ENCODE measurements at regions not wholly inside any gene's neighbourhood (a gene's known extent, or its start where the extent isn't known, plus 50 kb on each side); places are given as distances from the start of the nearest gene placed in this dataset.
"Not testable (repeated sequence)": the region's sequence is repeated elsewhere in the genome, so short reads cannot be mapped to it uniquely, and the experiment has no call there.

DNA sequence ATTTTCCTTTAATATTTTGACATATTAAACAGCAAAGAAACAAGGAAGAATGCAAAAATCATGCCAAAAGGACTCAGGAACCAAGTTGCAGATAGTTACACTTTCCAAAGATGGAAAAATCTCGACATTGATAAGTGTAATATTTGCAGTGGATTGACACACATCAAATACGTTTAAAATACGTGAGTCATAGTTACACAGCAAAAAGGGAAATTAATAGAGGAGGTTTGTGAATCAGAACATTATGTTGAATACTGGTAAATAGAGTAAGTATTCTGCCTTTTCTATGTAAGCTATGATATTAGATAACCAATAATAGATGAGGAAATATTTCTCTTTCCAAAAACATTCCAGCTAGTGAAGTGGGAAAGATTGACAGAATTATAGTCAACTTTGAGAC is 1761.3 kb upstream of the IGFBP7 start:
- no peak for DNase-seq (ENCODE audit: low read depth in 2 of 3, low spot score in 2 of 3)

DNA sequence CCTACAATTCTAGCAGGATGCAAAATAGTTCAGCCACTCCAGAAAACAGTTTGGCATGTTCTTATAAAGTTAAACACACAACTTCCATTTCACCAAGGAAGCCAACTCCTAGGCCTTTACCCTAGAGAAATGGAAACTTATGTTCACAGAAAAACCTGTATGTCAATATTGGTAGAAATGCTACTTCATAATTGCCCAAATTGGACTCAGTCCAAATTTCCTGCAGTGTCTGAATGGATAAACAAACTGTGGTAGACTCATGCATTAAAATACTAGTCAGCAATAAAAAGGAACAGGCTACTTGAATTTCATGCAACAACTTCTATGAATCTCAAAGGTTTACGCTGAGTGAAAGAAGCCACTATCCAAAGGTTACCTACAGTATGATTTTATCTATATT is 1738.8 kb upstream of the IGFBP7 start:
- no peak for DNase-seq (ENCODE audit: low read depth in 2 of 3, low spot score in 2 of 3)

DNA sequence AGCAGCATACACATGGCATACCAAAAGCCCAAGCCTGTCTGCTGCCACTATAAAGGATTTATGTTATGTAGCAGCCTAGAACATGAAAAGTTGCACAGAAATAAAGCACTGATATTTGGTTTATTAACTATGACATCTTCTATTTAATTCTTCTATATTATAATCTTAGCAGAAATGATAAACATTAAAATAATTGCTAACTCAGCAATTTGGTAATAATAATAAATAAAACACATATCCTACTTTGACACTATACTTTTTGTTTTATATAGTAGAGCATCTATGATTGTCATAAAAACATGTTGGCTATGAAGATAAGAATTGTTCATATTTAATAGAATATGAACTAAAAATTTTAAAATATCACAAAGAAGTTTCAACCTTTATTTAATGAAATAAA is 1733.3 kb upstream of the IGFBP7 start:
- no peak for DNase-seq (ENCODE audit: low read depth in 2 of 3, low spot score in 2 of 3)

DNA sequence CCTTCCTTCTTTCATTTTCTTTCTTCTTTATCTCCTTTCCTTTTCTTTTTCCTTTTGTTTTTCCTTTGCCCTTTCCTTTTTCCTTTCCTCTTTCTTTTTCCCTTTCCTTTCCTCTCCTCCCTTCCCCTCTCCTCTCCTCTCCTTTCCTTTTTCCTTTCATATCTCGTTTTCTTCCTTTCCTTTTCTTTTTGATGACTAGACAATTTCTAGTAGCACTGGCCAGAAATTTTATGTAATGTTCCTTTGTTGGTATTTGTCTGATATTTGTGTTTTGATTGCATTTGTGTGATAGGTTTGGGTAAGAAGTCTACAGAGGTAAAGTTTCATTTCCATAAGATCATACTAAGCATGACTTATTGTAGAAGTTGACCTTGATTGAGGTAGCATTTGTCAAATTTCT is 1722.9 kb upstream of the IGFBP7 start:
- no peak for DNase-seq (ENCODE audit: low read depth in 2 of 3, low spot score in 2 of 3)

DNA sequence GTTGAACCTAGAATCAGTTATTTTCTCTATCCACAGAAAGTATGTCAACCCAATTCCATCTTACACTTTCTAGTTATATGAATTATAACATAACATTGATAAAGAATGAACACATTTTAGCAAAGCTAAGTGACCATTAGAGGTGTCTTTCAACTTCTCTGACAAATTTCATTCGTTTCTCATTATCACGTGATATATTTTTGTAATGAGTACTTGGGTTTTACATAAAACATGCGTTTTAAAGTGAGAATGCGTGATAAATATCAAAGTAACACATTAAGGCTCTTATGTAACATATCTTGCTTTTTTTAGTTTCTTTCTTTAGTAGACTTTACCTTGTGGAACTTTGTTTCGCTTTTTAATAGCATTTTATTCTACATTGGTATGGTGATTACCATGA is 1715.1 kb upstream of the IGFBP7 start:
- no peak for DNase-seq (ENCODE audit: low read depth in 2 of 3, low spot score in 2 of 3)

DNA sequence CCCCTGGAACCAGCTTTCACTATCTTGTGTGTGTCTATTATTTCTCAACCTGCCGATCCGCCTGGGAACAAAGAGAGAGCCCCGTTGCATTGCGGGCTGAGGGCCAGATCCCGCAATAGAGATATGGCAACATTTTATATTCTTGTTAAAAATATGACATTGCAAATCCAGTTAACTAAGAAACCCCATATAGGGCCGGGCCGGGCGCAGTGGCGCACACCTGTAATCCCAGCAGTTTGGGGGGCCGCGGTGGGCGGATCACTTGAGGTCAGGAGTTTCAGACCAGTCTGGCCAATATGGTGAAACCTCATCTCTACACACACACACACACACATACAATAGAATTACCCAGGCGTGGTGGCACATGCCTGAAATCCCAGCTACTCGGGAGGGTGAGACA is 1708.4 kb upstream of the IGFBP7 start:
- not testable (repeated sequence) for DNase-seq (ENCODE audit: low read depth in 2 of 3, low spot score in 2 of 3)

DNA sequence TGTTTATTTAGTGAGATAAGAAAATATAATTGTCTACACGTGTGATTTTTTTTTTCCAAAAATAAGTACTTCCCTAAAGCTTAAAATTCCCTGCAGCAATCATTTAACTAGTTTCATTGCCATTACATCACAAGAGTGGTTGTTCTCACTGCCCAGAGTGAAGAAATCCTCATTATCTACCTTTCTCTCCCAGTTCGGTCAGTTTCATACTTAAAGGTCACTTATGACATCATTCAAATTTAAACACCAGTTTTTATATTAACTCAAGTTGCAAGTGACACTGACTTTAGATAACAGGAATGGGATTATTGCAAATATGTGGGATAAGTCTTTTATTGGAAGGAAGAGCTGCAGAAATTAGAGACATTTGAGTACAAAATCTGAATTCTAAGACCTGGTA is 1699.8 kb upstream of the IGFBP7 start:
- no peak for DNase-seq (ENCODE audit: low read depth in 2 of 3, low spot score in 2 of 3)

DNA sequence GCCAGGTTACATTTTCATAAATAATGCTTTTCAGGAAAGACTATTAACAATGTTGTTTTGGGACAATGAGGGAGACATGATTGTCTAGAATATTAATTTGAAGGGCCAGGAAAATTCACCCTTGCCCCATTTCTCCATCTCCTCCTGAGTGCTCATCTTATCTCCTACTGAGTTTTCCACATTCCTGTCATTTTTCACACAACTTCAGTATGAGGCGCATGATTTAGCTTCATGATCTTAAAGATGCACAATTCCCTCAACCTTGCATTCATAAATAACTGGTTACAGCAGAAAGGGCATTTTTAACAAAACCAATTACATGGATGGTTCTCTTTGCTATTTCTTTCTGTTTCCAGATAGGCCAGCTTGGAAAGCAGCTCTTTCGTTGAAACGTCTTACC is 1699.2 kb upstream of the IGFBP7 start:
- DNase-seq (ENCODE audit: low read depth in 2 of 3, low spot score in 2 of 3): no peak

DNA sequence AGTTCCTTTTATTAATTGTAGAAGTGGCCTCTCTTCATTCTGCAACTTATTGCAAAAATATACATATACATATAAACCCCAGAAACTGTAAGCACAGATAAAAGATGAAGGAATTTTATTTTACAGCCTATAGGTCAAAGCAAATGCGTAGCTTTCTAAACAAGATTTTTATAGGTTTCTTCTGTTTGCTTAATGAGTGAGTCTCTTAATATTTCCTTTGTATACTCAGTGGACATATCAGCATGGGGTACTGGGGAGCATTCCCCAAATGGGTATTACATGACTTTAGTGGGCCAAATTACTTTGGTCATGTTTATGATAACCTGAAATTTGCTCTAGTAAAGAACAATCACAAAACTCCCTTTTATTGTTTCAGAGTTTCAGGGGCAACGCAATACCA is 1698.6 kb upstream of the IGFBP7 start:
- DNase-seq (ENCODE audit: low read depth in 2 of 3, low spot score in 2 of 3): no peak

DNA sequence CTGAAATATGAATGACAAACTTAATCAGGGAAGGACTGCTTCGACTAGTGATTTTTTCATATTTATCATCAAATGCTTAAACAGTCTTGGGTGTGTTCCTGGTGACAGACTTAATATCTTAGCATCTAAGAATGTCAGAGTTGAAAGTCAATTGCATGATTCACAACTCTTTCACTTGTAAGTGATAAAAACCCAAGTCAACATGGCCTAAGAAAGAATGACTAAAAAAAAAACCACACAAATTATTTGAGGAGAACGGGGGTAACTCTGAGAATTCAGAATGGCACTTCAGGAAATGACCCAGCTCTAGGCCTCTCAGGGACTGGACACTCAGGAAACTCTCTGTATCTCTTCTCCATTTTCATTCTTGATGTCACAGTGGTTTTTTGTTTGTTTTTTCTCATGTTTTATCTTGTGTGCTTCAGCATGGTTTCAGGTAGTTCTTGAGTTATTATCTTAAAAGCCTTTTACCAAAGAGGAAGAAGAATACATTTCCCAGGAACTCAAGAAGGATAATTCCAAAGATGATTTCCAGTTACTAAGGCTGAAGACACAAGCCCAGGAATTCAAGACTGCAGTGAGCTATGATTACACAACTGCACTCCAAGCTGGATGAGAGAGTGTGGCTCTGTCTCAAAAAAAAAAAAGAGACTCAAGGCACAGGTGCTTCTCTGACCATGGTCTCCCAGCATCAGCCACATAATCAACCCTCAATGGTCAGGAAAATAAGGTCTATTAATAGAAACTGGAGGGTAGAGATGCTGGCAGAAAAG is 1697.8 kb upstream of the IGFBP7 start:
- DNase-seq (ENCODE audit: low read depth in 2 of 3, low spot score in 2 of 3): no peak

DNA sequence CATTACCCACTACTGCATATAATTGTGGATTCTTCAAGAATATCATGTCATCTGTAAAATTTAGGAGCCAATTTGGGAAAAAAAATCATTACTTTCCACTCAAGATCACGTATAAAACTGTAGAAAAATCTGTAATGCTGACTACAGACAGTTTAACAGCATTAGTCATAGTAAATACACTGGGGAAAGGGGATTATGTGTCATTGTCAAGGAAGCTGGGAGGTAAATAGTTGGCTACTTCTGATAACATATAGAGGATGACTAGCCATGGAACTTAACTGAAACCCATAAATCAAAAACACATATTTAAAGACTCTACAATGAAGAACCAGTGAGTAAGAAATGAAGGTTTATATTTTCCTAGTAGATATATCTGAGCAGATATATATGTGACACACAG is 1666.4 kb upstream of the IGFBP7 start:
- no peak for DNase-seq (ENCODE audit: low read depth in 2 of 3, low spot score in 2 of 3)

DNA sequence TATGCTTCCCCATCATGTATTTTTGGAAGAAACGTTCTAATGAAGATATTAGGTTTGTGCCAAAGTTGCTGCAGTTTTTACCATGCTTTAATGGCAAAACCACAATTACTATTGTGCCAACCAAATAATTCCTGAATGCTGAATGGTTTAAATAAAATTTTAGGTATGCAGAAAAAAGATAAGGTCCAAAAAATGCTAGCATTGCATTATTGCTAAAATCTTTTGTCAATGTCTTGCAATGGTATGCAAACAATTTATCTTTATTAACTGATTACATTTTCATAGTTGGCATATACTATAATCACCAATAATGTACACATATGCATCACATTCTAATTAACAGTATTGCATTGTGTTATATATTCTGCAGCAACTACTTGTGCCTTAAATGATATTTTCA is 1657.4 kb upstream of the IGFBP7 start:
- no peak for DNase-seq (ENCODE audit: low read depth in 2 of 3, low spot score in 2 of 3)

DNA sequence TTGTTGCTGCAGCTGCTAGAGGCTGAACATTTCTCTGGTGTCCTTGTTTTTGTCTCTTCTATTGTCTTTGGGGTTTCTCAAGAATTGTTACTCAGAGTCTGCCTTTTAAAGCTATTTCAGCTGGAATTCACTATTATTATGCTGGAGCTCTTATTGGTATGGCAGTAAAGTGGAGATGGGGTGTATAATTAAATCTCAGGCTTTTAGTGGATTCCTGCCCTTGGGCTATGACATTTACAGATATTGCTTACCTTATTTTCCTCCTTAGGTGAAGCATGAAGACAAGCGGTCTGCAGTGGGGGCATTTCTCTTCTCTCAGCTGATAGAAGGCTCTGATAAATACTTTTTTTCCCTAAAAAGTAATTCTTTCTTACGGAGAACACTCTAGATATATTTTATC is 1656.6 kb upstream of the IGFBP7 start:
- DNase-seq (ENCODE audit: low read depth in 2 of 3, low spot score in 2 of 3): no peak

DNA sequence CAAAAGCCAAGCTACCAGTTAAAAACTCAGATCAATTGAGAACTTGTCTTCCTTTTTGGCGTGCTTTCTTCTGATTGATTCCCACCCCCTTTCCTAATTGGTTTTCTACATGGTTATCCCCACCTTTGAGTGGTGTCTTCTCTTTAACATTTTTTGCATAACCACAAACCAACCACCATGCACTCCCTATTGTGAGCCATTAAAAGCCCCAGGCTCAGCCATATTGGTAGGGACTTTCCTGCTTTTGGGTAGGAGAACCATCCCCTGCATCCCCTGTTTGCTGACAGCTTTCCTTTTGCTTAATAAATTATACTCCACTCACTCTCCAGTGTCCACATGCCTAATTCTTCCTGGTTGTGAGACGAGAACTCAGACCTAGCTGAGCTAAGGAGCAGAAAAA is 1651.4 kb upstream of the IGFBP7 start:
- DNase-seq (ENCODE audit: low read depth in 2 of 3, low spot score in 2 of 3): no peak

DNA sequence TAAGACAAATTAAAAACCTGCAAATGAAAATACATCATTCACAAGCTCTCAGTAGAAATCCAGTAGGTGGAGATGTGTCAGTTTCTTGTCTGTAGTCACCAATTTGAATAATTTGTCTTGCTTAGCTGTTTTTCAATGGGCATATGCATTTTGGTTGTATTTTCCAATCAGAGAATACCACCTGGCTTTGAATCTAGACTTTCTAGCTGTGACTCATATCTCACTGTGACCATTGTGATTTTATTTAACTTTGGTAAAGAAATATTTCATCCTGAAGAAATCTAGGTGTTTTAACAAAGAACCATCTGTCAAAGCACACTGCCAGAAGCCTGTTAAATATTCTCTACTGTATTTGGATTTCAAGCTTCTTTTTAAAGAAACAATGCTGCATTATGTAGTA is 1650.6 kb upstream of the IGFBP7 start:
- no peak for DNase-seq (ENCODE audit: low read depth in 2 of 3, low spot score in 2 of 3)

DNA sequence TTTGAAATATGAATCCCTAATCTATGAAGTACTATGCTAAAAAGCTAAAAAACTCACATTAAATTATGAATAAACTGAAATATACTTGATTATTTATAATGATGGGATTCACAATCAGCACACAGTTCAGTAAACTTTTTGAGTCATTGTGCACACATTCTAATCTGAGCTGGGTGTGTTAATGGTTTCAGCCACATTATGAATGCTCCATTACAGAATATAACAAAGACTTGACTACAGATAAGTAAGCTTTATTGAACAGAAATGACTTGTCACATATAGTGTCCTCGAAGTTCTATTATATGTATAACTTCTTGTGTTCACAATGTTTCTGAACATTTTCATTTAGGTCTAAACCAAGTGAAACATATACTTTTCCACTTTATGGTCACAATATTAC is 1649.9 kb upstream of the IGFBP7 start:
- DNase-seq (ENCODE audit: low read depth in 2 of 3, low spot score in 2 of 3): no peak

DNA sequence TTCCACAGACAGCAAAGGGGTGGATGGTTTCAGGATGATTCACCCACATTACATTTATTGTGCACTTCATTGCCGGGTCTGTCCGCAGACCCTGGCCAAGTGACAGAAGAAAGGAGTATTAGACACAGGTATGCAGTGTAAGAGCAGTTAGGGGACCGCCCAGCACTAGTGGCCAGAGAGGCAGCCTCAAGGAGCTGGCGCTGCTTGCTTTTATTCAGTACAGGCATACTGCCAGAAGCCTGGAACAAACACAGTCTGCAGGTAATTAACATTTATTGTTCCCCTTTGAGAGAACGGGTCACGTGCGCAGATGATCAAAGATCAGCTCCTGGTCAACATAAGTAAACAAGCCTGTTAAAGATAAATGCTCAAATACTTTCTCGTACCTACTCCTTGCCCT is 1639.0 kb upstream of the IGFBP7 start:
- no peak for DNase-seq (ENCODE audit: low read depth in 2 of 3, low spot score in 2 of 3)

DNA sequence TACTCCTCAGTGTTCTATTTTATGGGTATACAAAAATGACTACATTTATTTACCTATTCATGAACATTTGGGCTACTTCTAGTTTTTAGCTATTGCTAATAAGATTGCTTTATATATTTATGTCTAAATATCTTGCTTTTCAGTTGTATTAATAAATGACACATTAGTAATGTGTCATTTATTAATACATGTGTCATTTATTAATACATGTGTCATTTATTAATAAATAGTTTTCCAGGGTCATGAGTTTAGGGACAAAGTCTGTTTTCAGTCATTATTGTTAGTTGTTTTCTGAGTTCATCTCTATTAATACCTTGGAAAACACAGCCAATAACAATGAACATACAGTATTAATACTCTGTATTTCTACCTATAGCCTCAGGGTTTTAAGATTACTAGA is 1630.7 kb upstream of the IGFBP7 start:
- DNase-seq (ENCODE audit: low read depth in 2 of 3, low spot score in 2 of 3): no peak

DNA sequence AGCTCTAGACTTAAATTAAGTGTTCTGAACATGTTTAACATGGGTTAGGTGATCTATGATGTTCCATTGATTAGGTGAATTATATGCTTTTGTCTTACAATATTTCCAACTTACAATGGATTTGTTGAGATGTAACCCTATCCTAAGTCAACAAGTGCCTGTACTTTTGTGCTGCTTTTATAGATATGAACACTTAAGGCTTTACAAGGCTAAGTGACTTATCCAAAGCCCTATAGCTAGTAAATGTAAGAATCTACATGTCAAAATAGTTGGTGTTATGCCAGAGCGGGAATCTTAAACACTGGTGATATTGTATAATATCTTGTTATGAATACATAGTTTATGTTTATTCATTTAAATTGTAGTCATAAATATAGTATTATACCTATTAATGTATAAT is 1629.1 kb upstream of the IGFBP7 start:
- no peak for DNase-seq (ENCODE audit: low read depth in 2 of 3, low spot score in 2 of 3)

DNA sequence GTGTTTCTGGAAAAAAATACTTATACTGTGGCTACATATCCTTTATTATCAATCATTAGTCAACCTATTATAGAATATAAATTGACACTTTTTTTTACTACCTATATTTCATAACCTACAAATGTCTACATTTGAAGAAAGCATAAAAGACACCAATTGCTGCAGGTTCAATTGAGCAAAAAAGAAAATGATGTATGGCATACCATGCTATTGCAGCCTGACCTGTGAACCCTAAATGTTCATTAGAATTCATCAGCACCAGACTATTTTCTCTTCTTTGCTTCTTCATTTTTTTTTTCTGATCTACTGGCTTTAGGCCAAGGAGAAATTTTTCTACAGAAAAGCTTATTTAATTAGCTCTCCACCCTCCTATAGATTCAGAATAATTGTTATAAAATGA is 1628.2 kb upstream of the IGFBP7 start:
- DNase-seq (ENCODE audit: low read depth in 2 of 3, low spot score in 2 of 3): no peak

DNA sequence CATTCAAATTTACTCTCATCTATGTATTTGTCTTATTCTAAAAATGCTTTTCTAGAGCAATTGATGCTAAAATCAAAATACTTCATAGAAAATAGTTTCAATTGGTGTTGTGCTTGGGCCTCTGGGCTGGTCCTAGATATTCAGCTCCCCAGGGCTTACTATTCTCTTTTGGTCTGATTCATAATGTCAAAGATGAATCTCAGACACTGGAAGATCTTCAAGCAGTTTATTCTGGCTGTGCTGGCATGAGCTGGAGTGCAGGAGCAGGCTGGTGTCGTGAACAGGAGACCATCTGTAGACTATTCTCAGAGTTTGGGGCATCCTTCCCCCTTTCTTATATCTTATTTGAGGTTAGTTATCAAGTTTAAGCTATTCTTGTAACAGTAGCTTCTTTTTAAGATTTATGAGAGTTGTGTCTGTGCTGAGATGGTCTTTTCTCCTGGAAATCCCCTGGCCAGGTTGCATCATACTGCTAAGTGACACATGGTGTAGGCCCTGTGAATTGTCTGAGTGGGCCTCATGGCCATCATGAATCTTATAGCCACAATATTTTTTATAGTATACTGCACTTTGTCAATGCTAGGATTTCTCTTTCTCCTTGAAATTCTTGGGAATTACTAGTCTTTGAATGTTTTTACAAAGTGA is 1624.0 kb upstream of the IGFBP7 start:
- no peak for DNase-seq (ENCODE audit: low read depth in 2 of 3, low spot score in 2 of 3)

DNA sequence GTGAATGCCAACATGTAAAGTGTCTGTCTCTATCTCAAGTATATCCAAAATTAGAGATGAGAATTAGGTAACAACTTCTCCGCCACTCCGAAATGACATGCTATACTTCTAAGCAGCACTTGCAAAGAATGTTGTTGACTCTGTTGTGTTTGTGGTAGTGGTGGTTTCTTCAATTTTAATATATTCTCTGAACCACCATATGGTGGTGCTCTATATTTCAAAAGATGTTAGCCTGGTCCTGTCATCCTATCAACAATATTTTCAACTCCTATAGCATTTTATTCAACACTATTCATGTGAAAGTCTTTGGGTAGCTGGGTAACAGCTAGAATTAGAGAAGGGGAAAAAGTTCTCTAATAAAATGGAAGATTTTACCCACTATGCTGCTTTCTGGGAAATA is 1622.8 kb upstream of the IGFBP7 start:
- DNase-seq (ENCODE audit: low read depth in 2 of 3, low spot score in 2 of 3): no peak

DNA sequence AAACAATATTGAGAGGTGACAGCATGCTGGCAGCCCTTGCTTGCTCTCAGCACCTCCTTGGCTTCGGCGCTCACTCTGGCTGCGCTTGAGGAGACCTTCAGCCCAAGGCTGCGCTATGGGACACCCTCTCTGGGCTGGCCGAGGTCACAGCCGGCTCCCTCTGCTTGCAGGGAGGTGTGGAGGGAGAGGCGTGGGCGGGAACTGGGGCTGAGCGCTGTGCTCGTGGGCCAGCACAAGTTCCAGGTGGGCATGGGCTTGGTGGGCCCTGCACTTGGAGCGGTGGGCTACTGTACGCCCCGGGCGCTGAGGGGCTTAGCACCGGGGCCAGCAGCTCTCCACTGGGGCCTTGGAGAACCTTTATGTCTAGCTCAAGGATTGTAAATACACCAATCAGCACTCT is 1613.8 kb upstream of the IGFBP7 start:
- DNase-seq (ENCODE audit: low read depth in 2 of 3, low spot score in 2 of 3): no peak

All from activated CD8-positive, alpha-beta memory T cell treated with anti-CD3 and anti-CD28 coated beads for 48 hours (primary cell).